IPS-18a (cell line): ENCODE measurements at regions not wholly inside any gene's neighbourhood (a gene's known extent, or its start where the extent isn't known, plus 50 kb on each side); places are given as distances from the start of the nearest gene placed in this dataset.
A peak's percentile ranks its signal among the peaks of the same experiment; 100 is the strongest.
"Not testable (repeated sequence)": the region's sequence is repeated elsewhere in the genome, so short reads cannot be mapped to it uniquely, and the experiment has no call there.

Experiments used
- H3K27ac ChIP-seq: one replicate; pipeline ENCODE4 v1.5.1; 2013; ENCODE audit warnings: low read length
- H3K27me3 ChIP-seq: one replicate; pipeline ENCODE4 v1.6.1; 2013; ENCODE audit warnings: mild to moderate bottlenecking, low read length; ENCODE audit not compliant: control insufficient read depth, insufficient read depth
- H3K36me3 ChIP-seq: one replicate; pipeline ENCODE4 v1.6.1; 2013; ENCODE audit warnings: low read depth, low read length; ENCODE audit not compliant: control insufficient read depth
- H3K4me1 ChIP-seq: one replicate; pipeline ENCODE4 v1.6.1; 2013; ENCODE audit warnings: low read depth, low read length; ENCODE audit not compliant: control insufficient read depth
- H3K4me3 ChIP-seq: one replicate; pipeline ENCODE4 v1.5.1; 2013; ENCODE audit warnings: low read length
- H3K9ac ChIP-seq: one replicate; pipeline ENCODE4 v1.6.1; 2013; ENCODE audit warnings: mild to moderate bottlenecking, low read length, moderate library complexity
- H3K9me3 ChIP-seq: one replicate; pipeline ENCODE4 v1.6.1; 2013; ENCODE audit warnings: low read depth, low read length; ENCODE audit not compliant: control insufficient read depth

DNA sequence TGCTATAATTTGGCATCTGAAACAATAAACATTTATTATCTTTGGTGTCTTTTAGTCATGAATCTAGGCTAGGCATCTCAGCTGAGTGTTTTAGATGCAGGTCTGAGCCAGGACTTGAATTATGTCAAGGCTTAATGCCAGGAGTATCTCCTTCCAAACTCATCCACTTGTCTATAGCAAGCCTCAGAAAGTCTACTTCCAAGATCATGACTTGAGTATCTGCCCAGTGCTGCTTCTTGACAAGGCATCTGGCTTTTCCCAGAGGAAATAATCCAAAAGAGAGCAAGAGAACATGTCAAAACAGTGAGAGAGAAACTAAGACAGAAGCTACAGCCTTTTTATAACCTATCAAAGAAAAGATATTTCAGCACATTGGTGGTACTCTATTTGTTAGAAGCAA lies 1052.1 kb upstream of the PCDH10 start:
- Histone ChIP-seq H3K9ac (no peak overlapping the region), H3K9me3 (no peaks in the 10 kb centered on the region), H3K4me1 (no peaks in the 10 kb centered on the region), H3K36me3 (no peaks in the 10 kb centered on the region), H3K4me3 (no peak overlapping the region), H3K27me3 (no peaks in the 10 kb centered on the region), H3K27ac (no peak overlapping the region)

- Histone ChIP-seq H3K36me3 (no peaks in the 10 kb centered on the region), H3K9me3 (no peaks in the 10 kb centered on the region), H3K4me3 (no peak overlapping the region), H3K4me1 (no peaks in the 10 kb centered on the region), H3K27ac (no peak overlapping the region), H3K27me3 (no peaks in the 10 kb centered on the region), H3K9ac (no peak overlapping the region)
Observed at GRCh38 chr4:132101526-132101925, 1047.6 kb upstream of the PCDH10 start.

DNA sequence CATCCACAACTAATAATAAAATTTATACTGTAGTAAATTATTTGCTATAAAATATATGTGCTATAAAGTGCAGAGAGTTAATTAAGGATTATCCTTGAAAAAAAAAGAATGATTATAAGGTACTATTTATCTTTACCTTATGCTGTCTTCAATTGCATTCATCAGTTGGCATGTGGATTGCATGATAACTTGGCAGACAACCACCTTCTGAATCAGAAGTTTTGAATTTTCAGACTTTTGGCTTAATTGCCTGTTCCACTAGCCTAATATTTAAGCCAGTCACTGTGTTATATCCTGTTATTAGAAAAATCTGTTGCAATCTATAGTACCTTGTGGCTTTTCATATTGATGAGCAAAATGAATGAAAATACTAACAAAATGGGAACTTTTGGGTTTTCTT lies 1040.3 kb upstream of the PCDH10 start:
- Histone ChIP-seq H3K27me3 (no peaks in the 10 kb centered on the region), H3K4me3 (no peak overlapping the region), H3K9me3 (no peaks in the 10 kb centered on the region), H3K9ac (no peak overlapping the region), H3K27ac (no peak overlapping the region), H3K36me3 (no peaks in the 10 kb centered on the region), H3K4me1 (no peaks in the 10 kb centered on the region)

- Histone ChIP-seq H3K4me1 (no peaks in the 10 kb centered on the region), H3K4me3 (no peak overlapping the region), H3K27me3 (no peaks in the 10 kb centered on the region), H3K9ac (no peak overlapping the region), H3K36me3 (no peaks in the 10 kb centered on the region), H3K27ac (no peak overlapping the region), H3K9me3 (no peaks in the 10 kb centered on the region)
Observed at GRCh38 chr4:132114885-132115284, 1034.2 kb upstream of the PCDH10 start.

- not testable (repeated sequence) for H3K36me3 ChIP-seq, H3K4me3 ChIP-seq, H3K9me3 ChIP-seq, H3K9ac ChIP-seq, H3K27ac ChIP-seq, H3K27me3 ChIP-seq
- peaks cover 23% of the 10 kb centered on the region for H3K4me1 ChIP-seq
Observed at GRCh38 chr4:132122741-132123140, 1026.4 kb upstream of the PCDH10 start.

DNA sequence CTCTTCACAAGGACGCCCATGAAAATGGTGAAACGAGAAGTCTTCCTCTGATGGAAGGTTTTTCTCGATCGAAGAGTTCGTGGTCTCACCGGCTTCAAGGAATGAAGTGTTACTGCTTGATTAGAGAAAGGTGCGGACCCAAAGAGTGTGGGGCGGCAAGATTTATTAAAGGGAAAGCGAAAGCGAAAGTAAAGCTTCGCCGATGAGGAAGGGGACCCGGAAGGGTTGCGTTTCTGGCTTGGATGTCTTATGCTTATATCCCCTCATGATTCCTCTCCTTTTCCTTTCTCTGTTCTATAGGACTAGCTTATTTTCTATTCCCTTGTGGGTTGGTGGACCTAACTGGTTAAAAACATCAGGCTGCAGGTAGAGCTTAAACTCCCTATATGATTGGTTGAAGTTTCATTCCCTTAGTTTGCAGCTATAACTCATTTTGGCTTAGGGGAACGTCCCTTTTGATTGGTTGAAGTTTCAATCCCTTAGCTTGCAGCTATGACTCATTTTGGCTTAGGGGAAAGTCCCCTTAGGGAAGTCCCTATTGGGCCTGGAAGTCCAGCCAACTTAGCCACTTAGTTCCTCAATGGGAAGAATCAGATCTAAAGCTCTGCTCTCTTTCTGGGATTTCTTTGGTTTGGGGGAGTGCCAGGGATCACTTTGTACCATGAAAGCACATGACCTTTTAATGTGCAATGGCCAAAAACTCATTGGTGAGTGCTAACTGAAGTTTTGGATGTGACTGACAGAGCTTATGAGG lies 1025.0 kb upstream of the PCDH10 start:
- H3K9me3 ChIP-seq: no peaks in the 10 kb centered on the region
- no peaks in the 10 kb centered on the region for H3K36me3 ChIP-seq
- H3K9ac ChIP-seq: no peak overlapping the region
- peaks cover 23% of the 10 kb centered on the region for H3K4me1 ChIP-seq
- H3K27ac ChIP-seq: peak overlapping the region; percentile 31
- H3K27me3 ChIP-seq: no peaks in the 10 kb centered on the region
- H3K4me3 ChIP-seq: peak overlapping the region; percentile 9

DNA sequence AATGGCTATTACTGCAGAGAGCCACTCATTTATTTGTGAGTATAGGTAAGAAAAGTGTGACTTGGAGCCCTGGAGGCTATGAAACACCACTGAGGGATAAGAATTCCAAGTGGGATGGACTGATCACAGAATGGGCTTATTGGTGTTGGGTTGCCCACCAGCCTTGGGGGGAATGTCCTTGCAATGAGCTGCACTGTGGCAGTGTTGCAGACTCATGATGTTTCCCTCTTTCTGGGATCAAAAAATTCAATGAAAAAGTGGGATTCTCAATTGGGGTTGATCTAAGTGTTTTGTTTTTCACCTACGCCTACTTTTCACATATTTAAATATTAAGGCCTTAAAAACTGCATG lies 1024.5 kb upstream of the PCDH10 start:
- Histone ChIP-seq H3K27me3 (no peaks in the 10 kb centered on the region), H3K9ac (no peak overlapping the region), H3K4me3 (peak overlapping the region; percentile 9), H3K4me1 (peaks cover 23% of the 10 kb centered on the region), H3K36me3 (no peaks in the 10 kb centered on the region), H3K9me3 (no peaks in the 10 kb centered on the region), H3K27ac (peak overlapping the region; percentile 31)

DNA sequence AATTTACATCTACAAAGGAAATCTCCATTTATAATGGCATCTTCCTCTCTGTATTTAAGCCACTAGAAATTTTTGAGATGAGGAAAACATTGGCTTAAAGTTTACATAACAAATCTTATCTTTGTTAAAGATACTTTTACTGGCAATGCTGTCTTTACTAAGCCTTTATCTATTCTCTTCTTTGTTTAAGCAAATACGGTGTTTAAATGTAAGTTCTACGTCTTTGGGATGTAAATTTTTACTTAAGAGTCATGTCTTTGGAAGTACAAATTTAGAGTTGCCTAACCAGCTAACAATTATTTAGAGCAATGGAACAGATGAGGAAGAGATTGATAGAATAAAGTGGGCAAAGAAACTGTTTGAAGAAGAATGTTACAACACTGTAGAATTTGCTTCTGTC lies 1024.0 kb upstream of the PCDH10 start:
- no peaks in the 10 kb centered on the region for H3K27me3 ChIP-seq
- H3K4me1 ChIP-seq: peaks cover 23% of the 10 kb centered on the region
- no peak overlapping the region for H3K27ac ChIP-seq
- H3K9ac ChIP-seq: no peak overlapping the region
- H3K4me3 ChIP-seq: peak overlapping the region; percentile 21
- no peaks in the 10 kb centered on the region for H3K36me3 ChIP-seq
- no peaks in the 10 kb centered on the region for H3K9me3 ChIP-seq

GRCh38 chr4:132132433-132132832 lies 1016.7 kb upstream of the PCDH10 start:
- no peaks in the 10 kb centered on the region for H3K36me3 ChIP-seq
- no peak overlapping the region for H3K9ac ChIP-seq
- H3K9me3 ChIP-seq: peaks cover 10% of the 10 kb centered on the region
- peaks cover 11% of the 10 kb centered on the region for H3K4me1 ChIP-seq
- no peaks in the 10 kb centered on the region for H3K27me3 ChIP-seq
- no peak overlapping the region for H3K4me3 ChIP-seq
- H3K27ac ChIP-seq: no peak overlapping the region

- no peak overlapping the region for H3K9ac ChIP-seq
- no peaks in the 10 kb centered on the region for H3K9me3 ChIP-seq
- H3K4me3 ChIP-seq: no peak overlapping the region
- no peaks in the 10 kb centered on the region for H3K4me1 ChIP-seq
- no peak overlapping the region for H3K27ac ChIP-seq
- H3K27me3 ChIP-seq: no peaks in the 10 kb centered on the region
- H3K36me3 ChIP-seq: no peaks in the 10 kb centered on the region
Observed at GRCh38 chr4:132169660-132170059, 979.4 kb upstream of the PCDH10 start.

GRCh38 chr4:132180020-132180427 lies 969.1 kb upstream of the PCDH10 start:
- no peak overlapping the region for H3K9ac ChIP-seq
- no peaks in the 10 kb centered on the region for H3K4me1 ChIP-seq
- no peak overlapping the region for H3K27ac ChIP-seq
- H3K27me3 ChIP-seq: no peaks in the 10 kb centered on the region
- H3K36me3 ChIP-seq: no peaks in the 10 kb centered on the region
- no peaks in the 10 kb centered on the region for H3K9me3 ChIP-seq
- no peak overlapping the region for H3K4me3 ChIP-seq

GRCh38 chr4:132195176-132195575 lies 953.9 kb upstream of the PCDH10 start:
- H3K9me3 ChIP-seq: no peaks in the 10 kb centered on the region
- H3K27me3 ChIP-seq: no peaks in the 10 kb centered on the region
- no peak overlapping the region for H3K27ac ChIP-seq

More at GRCh38 chr4:132195176-132195575, 953.9 kb upstream of the PCDH10 start:
- Histone ChIP-seq H3K9ac (no peak overlapping the region), H3K36me3 (no peaks in the 10 kb centered on the region), H3K4me1 (no peaks in the 10 kb centered on the region), H3K4me3 (no peak overlapping the region)
